T-cell (primary cell): ENCODE measurements at regions not wholly inside any gene's neighbourhood (a gene's known extent, or its start where the extent isn't known, plus 50 kb on each side); places are given as distances from the start of the nearest gene placed in this dataset.
"Not testable (repeated sequence)": the region's sequence is repeated elsewhere in the genome, so short reads cannot be mapped to it uniquely, and the experiment has no call there.

Experiments
- ATAC-seq, 4 experiments: fragments of 200-7000 bp in 3 of 4; fragments of 150-1000 bp in 1 of 4; cut with Tn5 transposase; replicated peaks in 1 of 4; 1 replicate in 3 of 4; 2 replicates in 1 of 4; pipeline ENCODE4 v1.10.0; 2021; ENCODE audit warnings: moderate library complexity in 3 of 4, mild to moderate bottlenecking in 2 of 4, moderate number of reproducible peaks in 1 of 4
- CTCF ChIA-PET, 2 donors: fragments of 300-600 bp; sonication (Branson Sonifier 250); formaldehyde crosslinking; loops; one replicate each; lab custom pipeline; 2022; ENCODE audit warnings: antibody characterized with exemption in 2 of 2; lab: Charles Lee
- POLR2A ChIA-PET, 2 donors: fragments of 300-600 bp; sonication (Branson Sonifier 250); formaldehyde crosslinking; loops; one replicate each; lab custom pipeline; 2022; ENCODE audit warnings: antibody characterized with exemption in 2 of 2; lab: Charles Lee
- DNase-seq, 35 experiments: peaks; one replicate each; pipeline versions ENCODE4 v3.0.0 to v3.0.0-alpha.2; 2013 to 2023
- H3K27ac ChIP-seq: one replicate; pipeline ENCODE4 v1.5.1; 2013; ENCODE audit warnings: low read length
- H3K27me3 ChIP-seq, 2 experiments: replicated peaks in 1 of 2; 1 replicate in 1 of 2; 2 replicates in 1 of 2; pipeline versions ENCODE4 v1.6.1 to v1.7.0; 2013; ENCODE audit warnings: low read length in 1 of 2, mixed read lengths in 1 of 2; ENCODE audit not compliant: control insufficient read depth in 2 of 2, insufficient read depth in 2 of 2; ENCODE audit errors: extremely low read depth in 1 of 2
- H3K36me3 ChIP-seq, 2 donors: 1 replicate in 1 of 2; 2 replicates in 1 of 2; pipeline versions ENCODE4 v1.6.1 to v1.7.0; 2013; ENCODE audit warnings: low read length in 1 of 2; ENCODE audit not compliant: control insufficient read depth in 2 of 2, insufficient read depth in 1 of 2; ENCODE audit errors: extremely low read depth in 1 of 2
- H3K4me1 ChIP-seq, 2 experiments: 1 replicate in 1 of 2; 2 replicates in 1 of 2; pipeline versions ENCODE4 v1.6.1 to v1.7.0; 2013; ENCODE audit warnings: low read length in 2 of 2, mixed read lengths in 1 of 2; ENCODE audit not compliant: insufficient read depth in 2 of 2, control insufficient read depth in 1 of 2; ENCODE audit errors: extremely low read depth in 1 of 2
- H3K4me3 ChIP-seq, 2 donors: 1 replicate in 1 of 2; 2 replicates in 1 of 2; pipeline versions ENCODE4 v1.5.1 to v1.7.0; 2013; ENCODE audit warnings: mild to moderate bottlenecking in 2 of 2, low read length in 1 of 2, moderate library complexity in 1 of 2; ENCODE audit not compliant: control insufficient read depth in 1 of 2; ENCODE audit errors: extremely low read depth in 1 of 2
- H3K9me3 ChIP-seq: 2 replicates; pipeline ENCODE4 v1.7.0; 2013
- H3K27ac Mint-ChIP-seq, 2 donors: one replicate each; pipeline ENCODE4 v1.8.0; 2020 to 2021; ENCODE audit warnings: mild to moderate bottlenecking in 2 of 2, mixed read lengths in 2 of 2
- H3K27me3 Mint-ChIP-seq, 2 donors: one replicate each; pipeline ENCODE4 v1.8.0; 2021 to 2022; ENCODE audit warnings: mixed read lengths in 2 of 2
- H3K36me3 Mint-ChIP-seq: one replicate; pipeline ENCODE4 v1.8.0; 2021; ENCODE audit warnings: mixed read lengths
- H3K4me1 Mint-ChIP-seq, 3 donors: one replicate each; pipeline ENCODE4 v1.8.0; 2020 to 2022; ENCODE audit warnings: mixed read lengths in 3 of 3, mild to moderate bottlenecking in 1 of 3
- H3K4me3 Mint-ChIP-seq, 3 donors: one replicate each; pipeline ENCODE4 v1.8.0; 2020 to 2022; ENCODE audit warnings: mild to moderate bottlenecking in 3 of 3, mixed read lengths in 3 of 3, moderate library complexity in 3 of 3
- H3K9me3 Mint-ChIP-seq, 3 donors: one replicate each; pipeline ENCODE4 v1.8.0; 2020 to 2022; ENCODE audit warnings: mixed read lengths in 3 of 3
- WGBS: methylation state at CpG from one replicate; pipeline ENCODE4 v1.1.5; 2013; ENCODE audit warnings: missing lambda C conversion rate; ENCODE audit not compliant: insufficient coverage; 5-methylcytosine and 5-hydroxymethylcytosine counted together

DNA sequence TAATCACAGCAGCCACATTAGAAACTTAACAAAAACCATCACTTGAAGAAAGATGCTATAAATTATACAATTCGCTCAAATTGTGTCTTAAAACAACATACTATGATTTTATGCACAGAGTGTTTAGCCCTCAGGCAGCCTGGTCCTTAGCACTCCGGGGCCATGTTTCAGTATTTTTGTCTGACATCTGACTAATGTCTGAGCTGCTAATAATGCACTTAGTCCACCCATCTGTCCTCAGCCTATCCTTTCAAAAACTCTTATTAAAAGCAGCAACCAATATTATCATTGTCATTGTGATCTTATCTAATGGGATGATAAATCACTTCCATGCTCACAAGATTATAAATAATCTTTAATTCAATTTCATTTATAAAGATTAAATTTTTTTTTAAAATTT lies 602.7 kb upstream of the FOXG1 start:
- Histone ChIP-seq H3K36me3 (no peaks in the 10 kb centered on the region), H3K9me3 (no peaks in the 10 kb centered on the region), H3K4me1 (no peaks in the 10 kb centered on the region), H3K27me3 (no peaks in the 10 kb centered on the region), H3K27ac (no peak overlapping the region), H3K4me3 (no peak overlapping the region)
- Mint-ChIP-seq H3K4me1 (no peaks in the 10 kb centered on the region), H3K27ac (no peak overlapping the region), H3K36me3 (no peaks in the 10 kb centered on the region), H3K4me3 (no peak overlapping the region), H3K9me3 (peaks cover 13 to 15% (median 14%) of the 10 kb centered on the region in 3 donors), H3K27me3 (no peaks in the 10 kb centered on the region)
- 80% methylated on average over 1 of the region's 2 CpGs for WGBS
- POLR2A ChIA-PET: interaction anchor here in 1 of 2 donors (0.6 kb wide), 1 partner anchor 11 kb away, joined by 3 read pairs; no protein-coding TSS in a partner anchor
- DNase-seq: no peak
- ATAC-seq: no peak
- CTCF ChIA-PET: no interaction called here

DNA sequence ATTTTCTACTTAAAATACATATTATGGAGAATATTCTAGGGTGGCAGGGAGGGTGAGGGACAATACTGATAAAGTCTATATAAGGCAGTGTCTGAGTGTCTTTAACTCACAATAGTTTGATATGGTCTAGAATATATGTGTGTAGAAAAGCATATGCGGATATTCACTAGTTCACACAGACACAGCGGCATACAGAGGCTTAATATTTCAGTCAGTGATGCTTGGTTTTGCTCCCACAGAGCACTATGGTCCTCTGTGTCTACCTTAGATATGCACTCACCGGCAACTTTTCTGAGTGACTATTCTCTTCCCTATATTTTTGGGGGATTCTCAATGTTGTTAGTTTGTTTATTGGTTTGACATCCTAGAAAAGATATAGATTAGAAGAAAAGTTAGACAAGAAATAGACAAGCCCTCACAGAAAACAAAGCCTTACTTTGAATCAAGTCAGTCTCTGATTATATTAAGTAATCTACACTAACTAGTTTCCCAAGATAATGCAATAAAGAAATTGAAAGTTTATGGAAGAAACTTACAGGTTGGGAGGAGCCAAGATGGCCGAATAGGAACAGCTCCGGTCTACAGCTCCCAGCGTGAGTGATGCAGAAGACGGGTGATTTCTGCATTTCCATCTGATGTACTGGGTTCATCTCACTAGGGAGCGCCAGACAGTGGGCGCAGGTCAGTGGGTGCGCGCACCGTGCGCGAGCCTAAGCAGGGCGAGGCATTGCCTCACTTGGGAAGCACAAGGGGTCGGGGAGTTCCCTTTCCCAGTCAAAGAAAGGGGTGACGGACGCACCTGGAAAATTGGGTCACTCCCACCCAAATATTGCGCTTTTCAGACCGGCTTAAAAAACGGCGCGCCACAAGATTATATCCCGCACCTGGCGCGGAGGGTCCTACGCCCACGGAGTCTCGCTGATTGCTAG lies 578.4 kb upstream of the FOXG1 start:
- DNase-seq, H3K4me1 Mint-ChIP-seq, H3K4me3 Mint-ChIP-seq, POLR2A ChIA-PET, H3K4me3 ChIP-seq, H3K36me3 Mint-ChIP-seq, H3K36me3 ChIP-seq, CTCF ChIA-PET, H3K27ac Mint-ChIP-seq, H3K27ac ChIP-seq, H3K9me3 ChIP-seq, H3K27me3 ChIP-seq, H3K27me3 Mint-ChIP-seq, H3K4me1 ChIP-seq, ATAC-seq: not testable (repeated sequence)
- H3K9me3 Mint-ChIP-seq: peaks cover 4 to 22% (median 7%) of the 10 kb centered on the region in 3 donors
- WGBS: 88% methylated on average over 12 of the region's 29 CpGs

DNA sequence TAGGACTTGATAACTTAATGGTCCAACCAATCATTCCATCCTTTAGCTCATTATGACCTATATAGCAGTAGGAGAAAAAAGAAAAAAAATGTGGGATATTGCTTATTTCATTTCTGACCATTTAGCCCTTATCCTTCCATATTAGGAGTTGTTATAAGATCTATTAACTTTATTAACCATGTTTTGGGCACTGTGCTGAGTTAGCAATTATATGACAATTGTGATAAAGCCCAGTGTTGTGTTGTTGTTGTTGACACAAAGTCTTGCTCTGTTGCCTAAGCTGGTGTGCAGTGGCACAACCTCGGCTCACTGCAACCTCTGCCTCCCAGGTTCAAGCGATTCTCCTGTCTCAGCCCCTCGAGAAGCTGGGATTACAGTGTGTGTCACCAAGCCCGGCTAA lies 569.7 kb upstream of the FOXG1 start:
- no CpG with 5 or more reads among the region's 4 CpGs for WGBS
- no peaks in the 10 kb centered on the region for H3K4me1 ChIP-seq
- Mint-ChIP-seq H3K27me3 (no peaks in the 10 kb centered on the region), H3K4me1 (no peaks in the 10 kb centered on the region), H3K27ac (no peak overlapping the region), H3K36me3 (no peaks in the 10 kb centered on the region), H3K9me3 (peaks cover 8 to 19% (median 14%) of the 10 kb centered on the region in 3 donors), H3K4me3 (no peak overlapping the region)
- CTCF ChIA-PET: no interaction called here
- H3K9me3 ChIP-seq: no peaks in the 10 kb centered on the region
- POLR2A ChIA-PET: no interaction called here
- no peak overlapping the region for H3K27ac ChIP-seq
- H3K36me3 ChIP-seq: no peaks in the 10 kb centered on the region
- no peak for DNase-seq
- ATAC-seq: no peak
- no peak overlapping the region for H3K4me3 ChIP-seq
- no peaks in the 10 kb centered on the region for H3K27me3 ChIP-seq

DNA sequence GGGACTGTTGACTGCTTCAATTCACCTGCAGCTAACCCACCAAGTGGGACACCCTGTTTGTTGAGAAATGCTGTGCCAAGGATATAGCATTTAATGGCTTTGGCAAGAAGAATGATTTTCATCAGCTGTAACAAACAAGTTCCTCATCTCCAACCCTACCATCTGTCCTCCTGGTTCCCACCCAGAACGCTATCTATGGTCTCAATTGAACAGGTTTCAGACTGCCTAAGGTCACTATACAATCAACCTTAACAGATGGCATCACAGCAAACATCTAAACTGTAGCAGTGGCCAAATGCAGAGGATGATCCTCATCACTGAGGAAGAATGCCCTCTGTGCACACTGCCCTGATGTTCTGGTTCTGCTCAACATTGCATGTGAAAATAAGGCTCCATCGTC lies 546.2 kb upstream of the FOXG1 start:
- Mint-ChIP-seq H3K27me3 (no peaks in the 10 kb centered on the region), H3K4me3 (no peak overlapping the region), H3K4me1 (no peaks in the 10 kb centered on the region), H3K36me3 (no peaks in the 10 kb centered on the region), H3K27ac (no peak overlapping the region), H3K9me3 (peaks cover 17 to 18% (median 17%) of the 10 kb centered on the region in 3 donors)
- no peak overlapping the region for H3K4me3 ChIP-seq
- POLR2A ChIA-PET: no interaction called here
- no peaks in the 10 kb centered on the region for H3K4me1 ChIP-seq
- ATAC-seq: no peak
- no peaks in the 10 kb centered on the region for H3K36me3 ChIP-seq
- no peak for DNase-seq
- CTCF ChIA-PET: no interaction called here
- no peak overlapping the region for H3K27ac ChIP-seq
- WGBS: 60% methylated on average over 1 of the region's 2 CpGs
- H3K9me3 ChIP-seq: no peaks in the 10 kb centered on the region
- no peaks in the 10 kb centered on the region for H3K27me3 ChIP-seq

DNA sequence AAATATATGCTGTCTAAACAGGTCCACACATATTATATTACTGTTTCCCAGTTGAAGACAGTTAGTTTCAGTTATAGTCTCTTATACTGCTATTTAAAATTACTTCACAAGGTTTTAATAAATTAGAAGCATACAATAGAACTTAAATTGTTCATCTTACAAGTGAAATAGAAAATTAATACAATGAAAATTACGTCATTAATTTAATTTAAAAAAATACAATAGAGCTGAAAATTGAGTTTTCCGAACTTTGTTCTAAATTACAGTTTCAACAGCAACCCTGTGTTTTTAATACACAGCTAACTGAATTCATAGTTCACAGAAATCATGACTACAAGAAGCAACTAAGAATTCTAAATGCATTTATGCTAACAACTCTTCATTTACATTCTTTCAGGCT lies 525.7 kb upstream of the FOXG1 start:
- Histone ChIP-seq H3K4me1 (no peaks in the 10 kb centered on the region), H3K27ac (no peak overlapping the region), H3K27me3 (no peaks in the 10 kb centered on the region), H3K4me3 (no peak overlapping the region), H3K36me3 (no peaks in the 10 kb centered on the region), H3K9me3 (no peaks in the 10 kb centered on the region)
- ATAC-seq (no peak), DNase-seq (no peak)
- WGBS: no CpG with 5 or more reads among the region's 2 CpGs
- ChIA-PET CTCF (no interaction called here), POLR2A (no interaction called here)
- Mint-ChIP-seq H3K27me3 (no peaks in the 10 kb centered on the region), H3K4me3 (no peak overlapping the region), H3K27ac (no peak overlapping the region), H3K4me1 (no peaks in the 10 kb centered on the region), H3K9me3 (peaks cover 22 to 44% (median 35%) of the 10 kb centered on the region in 3 donors), H3K36me3 (no peaks in the 10 kb centered on the region)

DNA sequence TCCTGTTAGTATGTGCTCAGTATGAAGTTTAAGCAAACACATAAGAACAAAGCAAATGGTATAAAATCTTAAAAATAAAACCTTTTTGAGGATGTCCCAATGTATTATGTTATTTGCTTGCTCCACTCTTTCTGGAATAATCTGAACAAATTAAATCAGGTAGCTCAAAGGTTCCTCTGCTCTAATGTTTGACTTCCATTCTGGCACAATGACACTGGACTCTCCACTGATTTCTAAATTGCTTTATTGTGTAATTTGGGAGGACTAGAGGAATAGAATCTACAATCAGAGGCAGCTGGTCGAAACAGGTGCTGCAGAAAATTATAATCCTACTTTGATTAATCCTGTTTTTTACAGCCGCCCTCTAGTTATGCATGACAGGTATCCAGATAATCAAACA lies 523.7 kb upstream of the FOXG1 start:
- ATAC-seq (no peak), DNase-seq (no peak)
- H3K4me3 Mint-ChIP-seq: no peak overlapping the region
- H3K27ac Mint-ChIP-seq: no peak overlapping the region
- no CpG with 5 or more reads among the region's 2 CpGs for WGBS
- Histone ChIP-seq H3K36me3 (no peaks in the 10 kb centered on the region), H3K27ac (no peak overlapping the region), H3K9me3 (no peaks in the 10 kb centered on the region), H3K27me3 (no peaks in the 10 kb centered on the region), H3K4me3 (no peak overlapping the region), H3K4me1 (no peaks in the 10 kb centered on the region)
- ChIA-PET POLR2A (no interaction called here), CTCF (no interaction called here)
- no peaks in the 10 kb centered on the region for H3K36me3 Mint-ChIP-seq
- H3K27me3 Mint-ChIP-seq: no peaks in the 10 kb centered on the region
- no peaks in the 10 kb centered on the region for H3K4me1 Mint-ChIP-seq
- peaks cover 18 to 36% (median 23%) of the 10 kb centered on the region in 3 donors for H3K9me3 Mint-ChIP-seq
